ENCODE measurements at regions not wholly inside any gene's neighbourhood (a gene's known extent, or its start where the extent isn't known, plus 50 kb on each side); places are given as distances from the start of the nearest gene placed in this dataset.

DNA sequence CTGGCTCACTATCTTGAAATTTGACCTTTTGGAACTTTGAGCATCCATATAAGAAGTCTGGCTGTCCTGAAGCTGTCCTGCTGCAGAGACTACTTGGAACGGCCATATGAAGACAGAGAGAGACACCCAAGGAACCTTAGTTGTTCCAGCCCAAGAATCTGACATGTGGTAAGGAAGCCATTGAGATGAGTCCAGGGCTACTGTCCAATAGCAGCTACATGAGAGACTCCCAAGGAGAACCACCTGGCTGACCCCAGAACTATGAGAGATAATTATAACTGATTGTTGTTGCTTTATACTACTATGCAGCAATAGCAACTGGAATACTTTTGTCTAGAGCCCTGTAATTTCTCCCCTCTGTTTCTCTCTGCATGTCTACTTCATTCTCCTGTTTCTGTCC lies 234.3 kb upstream of the TANK start:
- TF ChIP-seq, protein P1, sequence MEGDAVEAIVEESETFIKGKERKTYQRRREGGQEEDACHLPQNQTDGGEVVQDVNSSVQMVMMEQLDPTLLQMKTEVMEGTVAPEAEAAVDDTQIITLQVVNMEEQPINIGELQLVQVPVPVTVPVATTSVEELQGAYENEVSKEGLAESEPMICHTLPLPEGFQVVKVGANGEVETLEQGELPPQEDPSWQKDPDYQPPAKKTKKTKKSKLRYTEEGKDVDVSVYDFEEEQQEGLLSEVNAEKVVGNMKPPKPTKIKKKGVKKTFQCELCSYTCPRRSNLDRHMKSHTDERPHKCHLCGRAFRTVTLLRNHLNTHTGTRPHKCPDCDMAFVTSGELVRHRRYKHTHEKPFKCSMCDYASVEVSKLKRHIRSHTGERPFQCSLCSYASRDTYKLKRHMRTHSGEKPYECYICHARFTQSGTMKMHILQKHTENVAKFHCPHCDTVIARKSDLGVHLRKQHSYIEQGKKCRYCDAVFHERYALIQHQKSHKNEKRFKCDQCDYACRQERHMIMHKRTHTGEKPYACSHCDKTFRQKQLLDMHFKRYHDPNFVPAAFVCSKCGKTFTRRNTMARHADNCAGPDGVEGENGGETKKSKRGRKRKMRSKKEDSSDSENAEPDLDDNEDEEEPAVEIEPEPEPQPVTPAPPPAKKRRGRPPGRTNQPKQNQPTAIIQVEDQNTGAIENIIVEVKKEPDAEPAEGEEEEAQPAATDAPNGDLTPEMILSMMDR (optimal IDR thresholded peaks at IDR 0.05 in 1 of 3, IDR thresholded peaks at IDR 0.05 in 1 of 3, conservative IDR thresholded peaks at IDR 0.05 in 1 of 3; ENCODE audit: extremely low read depth in 1 of 3, insufficient read depth in 2 of 3, low read length in 3 of 3), result no peak
- no peak for TF ChIP-seq EZH2 (IDR thresholded peaks at IDR 0.05; ENCODE audit: low read length)
- Histone ChIP-seq H3K9me1 (ENCODE audit: control insufficient read depth, extremely low read depth, insufficient read depth, low read length) (no peaks in the 10 kb centered on the region), H3K27ac (ENCODE audit: control insufficient read depth, insufficient read depth, low read length) (no peak overlapping the region), H3K27me3 (ENCODE audit: control insufficient read depth, extremely low read depth, insufficient read depth, low read length) (no peaks in the 10 kb centered on the region), H3K4me2 (ENCODE audit: control insufficient read depth, extremely low read depth, insufficient read depth, low read depth, low read length) (no peak overlapping the region), H3K9ac (ENCODE audit: control insufficient read depth, extremely low read depth, insufficient read depth, low read length) (no peak overlapping the region), H4K20me1 (ENCODE audit: control insufficient read depth, extremely low read depth, insufficient read depth, low read length) (no peaks in the 10 kb centered on the region), H3K4me1 (ENCODE audit: control insufficient read depth, extremely low read depth, insufficient read depth, low read length) (no peaks in the 10 kb centered on the region), H2AFZ (ENCODE audit: control insufficient read depth, low read length) (no peak overlapping the region), H3K79me2 (ENCODE audit: control insufficient read depth, insufficient read depth, low read length) (no peaks in the 10 kb centered on the region), H3K9me3 (ENCODE audit: control insufficient read depth, low read depth, low read length) (no peaks in the 10 kb centered on the region), H3K36me3 (ENCODE audit: control insufficient read depth in 2 of 2, extremely low read depth in 1 of 2, insufficient read depth in 2 of 2, low read length in 2 of 2) (no peaks in the 10 kb centered on the region), H3K4me3 (ENCODE audit: control insufficient read depth in 2 of 3, extremely low read depth in 1 of 3, insufficient read depth in 2 of 3, low read depth in 1 of 3, low read length in 3 of 3) (no peak overlapping the region)
- no peak for DNase-seq (ENCODE audit: low read depth, low spot score)
- FAIRE-seq, result no peak
- dilution Hi-C loops (cut with MboI; ENCODE audit: extremely low pct_ligation_motif_present, low sequenced_read_pairs), result no loop called here

DNA sequence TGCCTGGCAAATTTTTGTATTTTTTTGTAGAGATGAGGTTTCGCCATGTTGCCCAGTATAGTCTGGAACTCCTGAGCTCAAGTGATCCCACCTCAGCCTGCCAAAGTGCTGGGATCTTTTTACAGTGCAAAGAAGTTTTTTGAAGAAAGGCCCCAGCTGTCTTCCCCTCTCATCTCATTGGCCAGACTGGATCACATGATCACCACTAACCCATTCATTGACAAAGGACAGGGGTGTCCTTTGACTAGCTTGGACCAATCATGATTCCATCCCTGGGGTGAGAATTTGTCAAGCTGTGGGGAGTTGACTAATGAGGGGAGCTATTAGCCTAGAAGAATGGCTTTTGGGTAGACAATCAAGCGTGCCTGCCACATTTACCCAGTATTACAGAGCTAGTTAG lies 232.9 kb upstream of the TANK start:
- Histone ChIP-seq H2AFZ (ENCODE audit: control insufficient read depth, low read length) (no peak overlapping the region), H3K9ac (ENCODE audit: control insufficient read depth, extremely low read depth, insufficient read depth, low read length) (no peak overlapping the region), H4K20me1 (ENCODE audit: control insufficient read depth, extremely low read depth, insufficient read depth, low read length) (no peaks in the 10 kb centered on the region), H3K9me1 (ENCODE audit: control insufficient read depth, extremely low read depth, insufficient read depth, low read length) (no peaks in the 10 kb centered on the region), H3K4me2 (ENCODE audit: control insufficient read depth, extremely low read depth, insufficient read depth, low read depth, low read length) (no peak overlapping the region), H3K4me3 (ENCODE audit: control insufficient read depth in 2 of 3, extremely low read depth in 1 of 3, insufficient read depth in 2 of 3, low read depth in 1 of 3, low read length in 3 of 3) (no peak overlapping the region), H3K36me3 (ENCODE audit: control insufficient read depth in 2 of 2, extremely low read depth in 1 of 2, insufficient read depth in 2 of 2, low read length in 2 of 2) (no peaks in the 10 kb centered on the region), H3K9me3 (ENCODE audit: control insufficient read depth, low read depth, low read length) (no peaks in the 10 kb centered on the region), H3K27ac (ENCODE audit: control insufficient read depth, insufficient read depth, low read length) (no peak overlapping the region), H3K27me3 (ENCODE audit: control insufficient read depth, extremely low read depth, insufficient read depth, low read length) (no peaks in the 10 kb centered on the region), H3K4me1 (ENCODE audit: control insufficient read depth, extremely low read depth, insufficient read depth, low read length) (no peaks in the 10 kb centered on the region), H3K79me2 (ENCODE audit: control insufficient read depth, insufficient read depth, low read length) (no peaks in the 10 kb centered on the region)
- FAIRE-seq (no peak), DNase-seq (ENCODE audit: low read depth, low spot score) (no peak)
- TF ChIP-seq EZH2 (IDR thresholded peaks at IDR 0.05; ENCODE audit: low read length), result no peak
- TF ChIP-seq, protein P1 (optimal IDR thresholded peaks at IDR 0.05 in 1 of 3, IDR thresholded peaks at IDR 0.05 in 1 of 3, conservative IDR thresholded peaks at IDR 0.05 in 1 of 3; ENCODE audit: extremely low read depth in 1 of 3, insufficient read depth in 2 of 3, low read length in 3 of 3), result no peak
- dilution Hi-C loops (cut with MboI; ENCODE audit: extremely low pct_ligation_motif_present, low sequenced_read_pairs), result no loop called here

Measured in keratinocyte (primary cell).